NCI-H82 treated with DMSO at 0.1 percent for 48 hours (cell line): ENCODE measurements at regions not wholly inside any gene's neighbourhood (a gene's known extent, or its start where the extent isn't known, plus 50 kb on each side); places are given as distances from the start of the nearest gene placed in this dataset.

Experiments used
- DNase-seq: peaks from one replicate; lab custom pipeline; 2025; ENCODE audit not compliant: unreplicated experiment; lab: John Stamatoyannopoulos, UW

DNA sequence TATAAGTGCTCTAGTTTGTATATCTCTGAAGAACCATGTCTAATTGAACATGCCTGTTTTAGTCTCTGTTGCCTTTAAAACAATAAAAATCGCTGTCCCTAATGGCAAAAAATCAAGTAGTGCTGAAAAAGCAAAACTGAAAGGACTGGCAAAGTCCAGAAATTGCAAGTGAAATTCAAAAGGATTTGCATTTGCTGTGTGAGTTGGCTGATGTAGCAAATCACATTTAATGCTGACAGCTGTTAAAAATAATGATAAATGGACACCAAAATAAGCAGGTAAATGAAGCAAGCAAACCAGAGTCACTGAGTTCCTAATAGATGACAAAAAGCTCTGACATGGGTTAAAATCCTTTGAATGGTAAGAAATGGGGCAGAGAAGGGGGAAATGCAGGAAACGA lies 874.1 kb downstream of the GRM8 start:
- no peak for DNase-seq

DNA sequence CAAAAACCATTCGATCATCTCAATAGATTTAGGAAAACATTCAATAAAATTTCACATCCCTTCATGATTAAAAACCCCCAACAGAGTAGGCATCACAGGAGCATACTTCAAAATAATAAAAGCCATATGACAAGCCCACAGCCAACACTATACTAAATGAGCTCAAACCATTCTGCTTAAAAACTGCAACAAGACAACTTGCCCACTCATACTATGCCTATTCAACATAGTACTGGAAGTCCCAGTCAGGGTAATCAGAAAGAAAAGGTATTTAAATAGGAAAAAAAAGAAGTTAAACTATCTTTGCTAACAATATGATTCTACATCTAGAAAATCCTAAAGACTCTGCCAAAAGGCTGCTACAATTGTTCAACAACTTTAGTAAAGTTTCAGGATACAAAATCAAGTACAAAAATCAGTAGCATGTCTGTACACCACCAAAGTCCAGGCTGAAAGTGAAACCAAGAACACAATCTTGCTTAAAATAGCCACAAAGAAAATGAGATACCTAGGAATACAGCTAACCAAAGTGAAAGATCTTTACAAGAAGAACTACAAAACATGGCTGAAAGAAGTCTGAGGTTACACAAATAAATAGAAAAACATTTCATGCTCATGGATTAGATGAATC lies 882.6 kb downstream of the GRM8 start:
- DNase-seq: no peak

GRCh38 chr7:126362746-126363145 lies 890.0 kb downstream of the GRM8 start:
- no peak for DNase-seq

- DNase-seq: no peak
These were observed 891.6 kb downstream of the GRM8 start for GRCh38 chr7:126361183-126361582.

DNA sequence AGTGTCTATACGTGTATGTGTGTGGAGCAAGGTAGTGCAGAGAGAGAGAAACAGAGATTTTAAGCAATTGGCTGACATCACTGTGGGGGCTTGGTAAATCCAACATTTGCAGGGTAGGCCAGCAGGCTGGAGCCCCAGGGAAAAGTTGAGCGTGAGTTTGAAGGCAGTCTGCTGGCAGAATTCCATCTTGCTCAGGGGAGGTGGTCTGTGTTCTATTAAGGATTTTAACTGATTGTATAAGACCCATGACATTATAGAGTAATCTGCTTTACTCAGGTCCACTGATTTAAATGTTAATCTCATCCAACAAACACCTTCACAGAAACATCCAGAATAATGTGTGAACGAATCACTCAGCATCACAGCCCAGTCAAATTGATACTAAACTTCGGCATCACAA lies 912.9 kb downstream of the GRM8 start:
- no peak for DNase-seq

DNA sequence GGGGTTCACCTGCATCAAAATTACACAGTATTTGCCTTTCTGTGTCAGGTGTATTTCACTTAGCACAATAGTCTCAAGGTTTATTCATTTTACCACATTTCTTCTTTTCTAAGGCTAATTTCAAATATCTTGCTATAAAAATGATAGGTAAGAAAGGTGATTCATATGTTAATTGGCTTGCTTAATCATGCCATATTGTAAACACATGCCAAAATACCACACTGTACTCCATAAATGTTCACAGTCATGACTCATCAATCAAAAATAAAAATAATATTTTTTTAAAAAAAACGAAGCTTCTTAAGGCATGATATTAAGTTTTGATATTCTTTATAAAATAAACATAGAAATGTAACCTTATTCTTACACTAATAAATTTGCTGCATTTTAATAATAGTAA lies 947.1 kb downstream of the GRM8 start:
- DNase-seq: no peak

GRCh38 chr7:126303926-126304325 lies 948.8 kb downstream of the GRM8 start:
- DNase-seq: no peak

- DNase-seq: no peak
These were observed 950.1 kb downstream of the GRM8 start for GRCh38 chr7:126302639-126303038.

DNA sequence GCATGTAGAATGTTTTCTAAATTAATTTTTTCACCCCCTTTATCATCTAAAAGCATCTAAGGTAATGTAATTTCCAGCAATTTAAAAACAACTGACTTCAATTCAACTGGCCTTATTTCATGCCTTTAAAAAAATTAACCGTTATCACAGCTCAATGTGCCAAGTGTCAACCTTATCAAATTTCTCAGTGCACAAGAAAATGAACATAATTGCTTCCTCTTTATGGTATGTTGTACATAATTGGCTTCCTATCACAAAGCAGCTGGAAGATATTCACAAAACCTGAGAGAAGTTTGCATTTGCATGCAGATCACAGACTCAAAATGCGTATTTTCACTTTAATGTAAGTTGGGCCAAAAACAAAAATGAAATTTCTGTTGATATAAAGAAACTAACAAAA lies 966.4 kb downstream of the GRM8 start:
- no peak for DNase-seq

DNA sequence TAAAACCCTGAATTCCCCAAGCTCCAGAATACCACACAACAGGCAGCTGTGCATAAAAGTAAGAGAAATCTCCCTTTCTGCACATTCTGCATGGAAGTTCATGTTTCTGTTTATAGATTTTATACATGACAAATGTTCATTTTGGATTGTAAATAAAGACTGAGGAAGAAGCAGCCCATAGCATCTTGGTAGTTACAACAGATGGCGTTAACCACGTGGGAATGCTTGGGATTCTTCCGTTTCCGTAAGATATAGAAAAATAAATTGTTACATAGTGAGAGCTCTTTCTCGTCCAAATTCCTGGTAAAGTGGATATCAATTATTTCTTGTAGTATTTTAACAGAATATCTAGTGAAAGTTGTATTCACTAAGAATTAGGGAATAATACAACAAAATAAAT lies 1016.5 kb downstream of the GRM8 start:
- DNase-seq: no peak

GRCh38 chr7:126228356-126229061 lies 1024.2 kb downstream of the GRM8 start:
- DNase-seq: no peak

GRCh38 chr7:126227643-126228042 lies 1025.1 kb downstream of the GRM8 start:
- no peak for DNase-seq

DNA sequence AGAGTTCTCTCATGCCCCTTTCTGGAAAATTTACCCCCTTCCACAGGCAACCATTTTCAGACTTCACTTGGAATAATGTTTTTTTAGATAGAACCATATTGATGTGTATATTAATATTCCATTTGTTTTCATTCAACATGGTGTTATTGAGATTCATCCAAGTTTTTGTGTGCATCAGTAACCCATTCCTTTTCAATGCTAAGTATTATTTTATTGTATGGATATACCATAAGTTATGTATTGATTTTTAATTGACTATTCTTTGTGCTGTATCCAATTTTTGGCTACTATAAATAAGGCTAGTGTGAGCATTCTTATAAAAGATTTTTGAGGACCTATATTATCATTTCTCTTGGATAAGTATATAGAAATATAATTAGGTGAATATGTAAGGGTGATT lies 1025.7 kb downstream of the GRM8 start:
- no peak for DNase-seq

- no peak for DNase-seq
These were observed 1029.0 kb downstream of the GRM8 start for GRCh38 chr7:126223729-126224128.

GRCh38 chr7:126222782-126223181 lies 1030.0 kb downstream of the GRM8 start:
- no peak for DNase-seq

DNA sequence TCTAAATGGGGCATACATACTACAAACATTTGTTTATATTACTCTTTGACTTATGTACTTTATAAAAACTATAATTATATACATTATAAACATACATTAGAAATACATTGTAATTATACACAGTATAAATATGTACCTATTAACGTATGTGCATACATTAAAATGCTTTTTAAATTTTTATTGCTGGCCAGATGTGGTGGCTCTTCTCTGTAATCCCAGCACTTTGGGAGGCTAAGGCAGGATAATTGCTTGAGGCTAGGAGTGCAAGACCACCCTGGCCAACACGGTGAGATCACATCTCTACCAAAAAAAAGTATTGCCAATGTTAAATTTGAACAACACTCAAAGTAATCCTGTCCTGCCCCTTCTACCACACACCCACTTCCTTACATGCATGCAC lies 1037.0 kb downstream of the GRM8 start:
- DNase-seq: no peak

DNA sequence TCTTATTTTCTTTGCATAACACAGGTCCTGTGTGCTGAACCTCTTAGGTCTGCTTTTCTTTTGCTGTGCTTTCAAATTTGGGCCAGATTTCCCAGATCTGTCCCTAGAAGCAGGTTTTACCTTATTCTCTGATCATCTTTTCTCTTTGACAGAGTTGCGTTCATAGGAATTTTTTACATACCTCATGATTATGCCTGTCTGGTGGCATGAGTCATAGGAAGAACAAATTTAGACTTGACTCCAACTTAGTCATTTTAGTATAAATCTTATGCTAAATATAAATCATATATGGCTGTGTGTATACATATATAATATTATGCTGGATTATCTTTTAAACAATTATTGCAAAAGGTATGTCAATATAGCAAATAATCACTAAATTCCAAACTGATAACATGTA lies 1038.9 kb downstream of the GRM8 start:
- no peak for DNase-seq

GRCh38 chr7:126211875-126212274 lies 1040.9 kb downstream of the GRM8 start:
- no peak for DNase-seq

GRCh38 chr7:126210707-126211106 lies 1042.0 kb downstream of the GRM8 start:
- no peak for DNase-seq

DNA sequence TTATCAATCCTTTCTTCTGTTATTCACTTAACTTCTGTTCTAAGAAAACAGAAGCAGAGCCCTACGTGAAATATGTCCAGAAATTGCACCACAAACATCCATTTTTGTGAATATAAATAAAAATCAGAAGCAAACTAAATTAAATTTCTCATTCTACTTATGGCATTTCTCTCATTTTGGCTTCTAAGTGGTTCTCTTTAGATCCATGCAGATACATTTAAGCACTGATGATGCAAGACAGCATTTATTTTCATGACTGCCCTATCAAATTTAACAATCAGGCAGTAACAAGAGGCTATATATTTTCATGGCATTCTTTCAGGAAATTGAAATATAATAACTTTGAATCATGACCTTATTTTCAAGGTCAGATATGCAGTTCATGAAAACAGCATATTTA lies 1049.6 kb downstream of the GRM8 start:
- DNase-seq: no peak

DNA sequence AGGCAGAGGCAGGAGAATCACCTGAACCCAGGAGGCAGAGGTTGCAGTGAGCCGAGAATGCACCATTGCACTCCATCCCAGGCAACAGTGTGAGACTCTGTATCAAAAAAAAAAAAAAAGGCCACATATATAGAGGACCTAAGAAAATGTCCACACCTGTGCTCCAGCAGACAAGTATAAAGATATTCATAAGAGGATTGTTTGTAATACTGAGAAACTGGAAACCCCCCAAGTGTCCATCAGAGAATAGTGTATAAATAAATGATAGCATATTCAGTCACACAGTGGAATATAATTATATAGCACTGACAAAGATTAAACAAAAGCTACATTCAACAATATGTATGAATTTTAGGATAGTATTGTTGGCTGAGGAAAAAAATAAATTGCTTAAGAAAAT lies 1050.6 kb downstream of the GRM8 start:
- DNase-seq: no peak

- no peak for DNase-seq
These were observed 1066.7 kb downstream of the GRM8 start for GRCh38 chr7:126185959-126186580.

DNA sequence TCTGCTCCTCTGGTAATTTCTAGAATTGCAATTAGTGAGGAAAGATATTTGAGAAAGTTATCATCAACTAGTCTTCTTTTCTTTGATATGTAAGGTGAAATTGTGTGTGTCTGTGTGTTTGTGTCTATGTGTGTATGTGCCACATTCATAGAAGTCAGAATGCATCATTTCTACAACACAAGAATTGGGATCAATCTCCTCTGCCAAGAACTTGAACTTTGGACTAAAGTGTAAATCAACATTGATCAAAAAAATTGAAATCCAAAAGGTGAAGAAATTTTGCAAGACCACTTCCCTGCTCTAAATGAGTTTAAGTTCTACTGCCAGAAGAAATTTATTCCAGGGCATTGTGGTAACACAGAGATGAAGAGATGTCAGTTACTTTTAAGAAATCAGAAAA lies 1072.8 kb downstream of the GRM8 start:
- no peak for DNase-seq
